ENCODE measurements at regions not wholly inside any gene's neighbourhood (a gene's known extent, or its start where the extent isn't known, plus 50 kb on each side); places are given as distances from the start of the nearest gene placed in this dataset.

DNA sequence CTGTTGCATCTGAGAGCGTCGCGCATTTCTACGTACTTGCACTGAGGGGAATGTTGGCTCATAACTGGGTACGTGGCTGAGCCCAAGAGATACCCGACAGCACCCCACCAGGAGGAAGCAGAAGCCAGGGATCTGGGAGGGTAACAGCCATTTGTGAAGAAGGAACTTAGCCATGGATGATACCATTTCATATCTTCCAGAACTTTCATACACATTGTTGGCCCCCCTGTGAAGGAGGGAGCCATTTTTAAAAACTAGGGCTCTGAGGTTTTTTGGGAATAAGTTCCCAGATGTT is 101.4 kb upstream of the SLC44A1 start:
- Histone ChIP-seq H3K4me1 (no peaks in the 10 kb centered on the region), H3K4me3 (no peak overlapping the region), H3K27me3 (no peaks in the 10 kb centered on the region), H3K36me3 (no peaks in the 10 kb centered on the region), H3K27ac (no peak overlapping the region), H3K9me3 (no peaks in the 10 kb centered on the region)
- no peak for DNase-seq
- no peak for TF ChIP-seq POLR2A (IDR thresholded peaks at IDR 0.05)
- no peak for TF ChIP-seq CTCF (IDR thresholded peaks at IDR 0.05)

GRCh38 chr9:105144076-105144475 is 100.4 kb upstream of the SLC44A1 start:
- Histone ChIP-seq H3K27me3 (no peaks in the 10 kb centered on the region), H3K9me3 (no peaks in the 10 kb centered on the region), H3K27ac (no peak overlapping the region), H3K4me1 (no peaks in the 10 kb centered on the region), H3K36me3 (no peaks in the 10 kb centered on the region), H3K4me3 (no peak overlapping the region)
- no peak for TF ChIP-seq POLR2A (IDR thresholded peaks at IDR 0.05)
- no peak for DNase-seq

DNA sequence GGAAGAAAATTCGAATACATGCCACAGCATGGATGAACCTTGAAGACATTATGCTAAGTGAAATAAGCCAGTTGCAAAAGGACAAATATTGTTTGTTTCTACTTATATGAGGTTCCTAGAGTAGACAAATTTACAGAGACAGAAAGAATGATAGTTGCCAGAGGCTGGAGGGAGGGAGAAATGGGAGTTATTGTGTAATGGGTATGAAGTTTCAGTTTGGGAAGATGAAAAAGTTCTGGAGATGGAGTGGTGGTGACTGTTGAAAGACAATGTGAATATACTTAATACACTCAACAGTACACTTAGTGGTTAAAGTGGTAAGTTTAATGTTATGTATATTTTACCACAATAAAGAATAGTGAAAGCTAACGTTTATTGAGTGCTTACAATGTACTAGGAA is 99.6 kb upstream of the SLC44A1 start:
- no peak for TF ChIP-seq POLR2A (IDR thresholded peaks at IDR 0.05)
- no peak for DNase-seq
- H3K9me3 ChIP-seq: no peaks in the 10 kb centered on the region

DNA sequence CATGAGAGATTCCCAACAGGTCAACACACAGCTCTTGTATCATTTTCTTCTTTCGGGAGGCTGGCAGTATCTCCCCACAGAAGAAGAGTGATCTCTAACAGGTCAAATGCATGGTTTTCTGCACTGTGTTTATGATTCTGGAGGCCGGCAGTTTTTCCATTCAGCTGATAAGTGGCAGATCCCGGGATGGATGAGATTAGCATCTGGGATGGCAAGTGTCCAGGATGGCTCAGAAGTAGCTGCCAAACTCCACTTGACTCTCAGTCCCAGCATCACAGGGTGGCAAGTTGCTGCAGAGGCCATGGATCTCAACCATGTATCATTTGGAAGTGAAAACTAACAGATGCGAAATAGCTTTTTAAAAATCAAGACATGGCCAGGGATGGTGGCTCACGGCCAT is 97.8 kb upstream of the SLC44A1 start:
- no peaks in the 10 kb centered on the region for H3K27me3 ChIP-seq
- no peaks in the 10 kb centered on the region for H3K4me1 ChIP-seq
- no peaks in the 10 kb centered on the region for H3K36me3 ChIP-seq
- TF ChIP-seq POLR2A (IDR thresholded peaks at IDR 0.05) (no peak), CTCF (IDR thresholded peaks at IDR 0.05) (no peak)
- H3K27ac ChIP-seq: no peak overlapping the region
- no peaks in the 10 kb centered on the region for H3K9me3 ChIP-seq
- H3K4me3 ChIP-seq: no peak overlapping the region
- no peak for DNase-seq

More for the DNA sequence above, 99.6 kb upstream of the SLC44A1 start:
- Histone ChIP-seq H3K4me3 (no peak overlapping the region), H3K27ac (no peak overlapping the region), H3K4me1 (no peaks in the 10 kb centered on the region), H3K36me3 (no peaks in the 10 kb centered on the region), H3K27me3 (no peaks in the 10 kb centered on the region)

DNA sequence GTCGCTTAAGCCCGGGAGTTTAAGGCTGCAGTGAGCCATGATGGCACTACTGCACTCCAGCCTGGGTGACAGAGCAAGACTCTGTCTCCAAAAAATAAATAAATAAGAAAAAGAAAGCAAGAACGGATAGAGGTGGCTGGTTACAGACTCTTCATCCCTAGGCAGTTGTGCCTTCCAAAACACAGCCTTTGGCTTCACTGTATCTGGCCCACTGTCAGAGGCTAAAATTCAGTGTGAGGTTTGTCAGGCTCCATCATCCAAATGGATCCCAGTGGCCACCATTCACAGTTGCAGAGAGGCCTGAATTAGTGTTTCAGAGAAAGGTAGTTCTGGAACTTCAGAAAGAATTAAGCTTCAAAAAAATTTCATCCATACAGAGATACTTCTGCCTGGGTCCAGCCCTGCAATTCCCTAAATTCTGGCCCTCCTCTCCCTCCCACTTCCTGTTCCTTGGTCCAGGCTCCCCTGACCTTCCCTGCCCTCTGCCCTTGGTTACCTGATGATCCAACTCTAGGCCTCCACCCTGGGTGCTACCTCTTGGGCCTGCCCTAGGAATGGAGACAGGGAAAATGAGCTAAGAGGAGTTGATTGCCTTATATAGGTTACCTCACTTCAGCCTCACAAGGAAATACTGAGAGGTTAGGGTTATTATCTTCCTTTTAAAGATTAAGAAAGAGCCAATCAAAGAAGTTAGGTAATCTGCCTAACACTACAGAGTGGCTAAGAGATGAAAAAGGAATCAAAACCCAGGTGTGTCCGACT is 97.2 kb upstream of the SLC44A1 start:
- Histone ChIP-seq H3K9me3 (no peaks in the 10 kb centered on the region), H3K27me3 (no peaks in the 10 kb centered on the region), H3K4me1 (no peaks in the 10 kb centered on the region), H3K36me3 (no peaks in the 10 kb centered on the region), H3K27ac (no peak overlapping the region), H3K4me3 (no peak overlapping the region)
- no peak for TF ChIP-seq POLR2A (IDR thresholded peaks at IDR 0.05)
- no peak for TF ChIP-seq CTCF (IDR thresholded peaks at IDR 0.05)
- DNase-seq: no peak

- Histone ChIP-seq H3K36me3 (no peaks in the 10 kb centered on the region), H3K4me3 (no peak overlapping the region), H3K9me3 (no peaks in the 10 kb centered on the region), H3K4me1 (no peaks in the 10 kb centered on the region), H3K27me3 (no peaks in the 10 kb centered on the region), H3K27ac (no peak overlapping the region)
- TF ChIP-seq POLR2A (IDR thresholded peaks at IDR 0.05) (no peak), CTCF (IDR thresholded peaks at IDR 0.05) (no peak)
- DNase-seq: no peak
These were observed 96.0 kb upstream of the SLC44A1 start for GRCh38 chr9:105148328-105149006.

Measured in Peyer's patch (tissue), 4 donors.